H1 (cell line): ENCODE measurements at regions not wholly inside any gene's neighbourhood (a gene's known extent, or its start where the extent isn't known, plus 50 kb on each side); places are given as distances from the start of the nearest gene placed in this dataset.

Source experiments
- CTCF ChIA-PET: fragments of 300-600 bp; sonication (Branson Sonifier 250); formaldehyde crosslinking; loops from one replicate; lab custom pipeline; 2021; ENCODE audit not compliant: partially characterized antibody; lab: Charles Lee
- POLR2A ChIA-PET: fragments of 300-600 bp; sonication (Branson Sonifier 250); formaldehyde crosslinking; loops from one replicate; lab custom pipeline; 2021; ENCODE audit warnings: inconsistent platforms; ENCODE audit not compliant: partially characterized antibody; lab: Charles Lee
- DNase-seq, 2 experiments: peaks; one replicate each; pipeline versions ENCODE4 v3.0.0 to v3.0.0-alpha.2; 2010 to 2022; ENCODE audit warnings: low spot score in 2 of 2, low read depth in 1 of 2, mixed read lengths in 1 of 2
- FAIRE-seq: peaks from 2 replicates; lab custom pipeline; 2011; peaks lifted over from hg19 to GRCh38; lab: Jason Lieb, UNC
- H2AFZ ChIP-seq: 2 replicates; pipeline ENCODE4 v1.8.1; 2012; ENCODE audit warnings: low read length, inconsistent platforms
- H2AK5ac ChIP-seq: 2 replicates; pipeline ENCODE4 v1.6.1; 2013; ENCODE audit warnings: low read depth, low read length
- H2BK120ac ChIP-seq: replicated peaks from 2 replicates; pipeline ENCODE3; 2013; ENCODE audit warnings: low read depth, low read length, inconsistent platforms
- H2BK12ac ChIP-seq: 2 replicates; pipeline ENCODE4 v1.6.1; 2013; ENCODE audit warnings: low read depth, low read length
- H2BK15ac ChIP-seq: 2 replicates; pipeline ENCODE4 v1.6.1; 2013; ENCODE audit warnings: low read length
- H2BK20ac ChIP-seq: 2 replicates; pipeline ENCODE4 v1.6.1; 2013; ENCODE audit warnings: low read length
- H2BK5ac ChIP-seq: 2 replicates; pipeline ENCODE4 v1.6.1; 2013; ENCODE audit warnings: low read depth, low read length
- H3K14ac ChIP-seq: 2 replicates; pipeline ENCODE4 v1.6.1; 2013; ENCODE audit warnings: inconsistent platforms; ENCODE audit not compliant: insufficient read length
- H3K18ac ChIP-seq: 2 replicates; pipeline ENCODE4 v1.6.1; 2013; ENCODE audit warnings: low read length; ENCODE audit errors: extremely low read depth
- H3K23ac ChIP-seq: 2 replicates; pipeline ENCODE4 v1.6.1; 2013; ENCODE audit warnings: inconsistent platforms; ENCODE audit not compliant: insufficient read length
- H3K23me2 ChIP-seq: 2 replicates; pipeline ENCODE4 v1.6.1; 2013; ENCODE audit warnings: low read depth, low read length
- H3K27ac ChIP-seq: 2 replicates; pipeline ENCODE4 v1.6.1; 2011; ENCODE audit warnings: low read depth, low read length, inconsistent platforms
- H3K27me3 ChIP-seq, 4 experiments: replicated peaks in 1 of 4; 1 replicate in 1 of 4; 2 replicates in 3 of 4; pipeline versions ENCODE4 v1.6.1 to v1.8.1; 2011 to 2013; ENCODE audit warnings: low read length in 3 of 4, mild to moderate bottlenecking in 3 of 4, inconsistent platforms in 2 of 4, mixed read lengths in 2 of 4, moderate library complexity in 1 of 4; ENCODE audit not compliant: control insufficient read depth in 3 of 4, insufficient read depth in 3 of 4; ENCODE audit errors: extremely low read depth in 1 of 4
- H3K36me3 ChIP-seq, 4 experiments: 2 replicates each; pipeline versions ENCODE4 v1.6.1 to v1.8.1; 2011 to 2013; ENCODE audit warnings: mild to moderate bottlenecking in 4 of 4, low read length in 3 of 4, moderate library complexity in 2 of 4, control low read depth in 1 of 4, inconsistent platforms in 1 of 4; ENCODE audit not compliant: insufficient read depth in 4 of 4, control insufficient read depth in 2 of 4
- H3K4ac ChIP-seq: replicated peaks from 2 replicates; pipeline ENCODE3; 2013; ENCODE audit warnings: low read length, low read depth, mixed read lengths, inconsistent platforms; ENCODE audit not compliant: insufficient read length
- H3K4me1 ChIP-seq, 4 experiments: replicated peaks in 1 of 4; 1 replicate in 1 of 4; 2 replicates in 3 of 4; pipeline versions ENCODE4 v1.6.1 to v1.8.1; 2011 to 2013; ENCODE audit warnings: low read length in 3 of 4, inconsistent platforms in 2 of 4, mixed read lengths in 1 of 4; ENCODE audit not compliant: insufficient read depth in 4 of 4, control insufficient read depth in 3 of 4
- H3K4me2 ChIP-seq, 2 experiments: 2 replicates each; pipeline versions ENCODE4 v1.6.1 to v1.8.1; 2011 to 2013; ENCODE audit warnings: low read depth in 2 of 2, low read length in 2 of 2, control low read depth in 1 of 2, inconsistent platforms in 1 of 2, mild to moderate bottlenecking in 1 of 2; ENCODE audit not compliant: insufficient read depth in 1 of 2
- H3K4me3 ChIP-seq, 4 experiments: fragments of 200-600, 300-600 bp in 1 of 4; sonication (generic), shearing (Covaris generic), sonication (Bioruptor Twin) in 1 of 4; 2 replicates each; pipeline versions ENCODE4 v1.5.1 to v1.8.1; 2011 to 2016; ENCODE audit warnings: low read length in 4 of 4, low read depth in 3 of 4, control low read depth in 2 of 4, inconsistent platforms in 2 of 4, mild to moderate bottlenecking in 2 of 4, mixed read lengths in 1 of 4, moderate library complexity in 1 of 4; ENCODE audit not compliant: insufficient read depth in 2 of 4; ENCODE audit errors: extremely low read depth in 1 of 4
- H3K56ac ChIP-seq: replicated peaks from 2 replicates; pipeline ENCODE3; 2013; ENCODE audit warnings: low read depth, mild to moderate bottlenecking, mixed read lengths, low read length, inconsistent platforms; ENCODE audit not compliant: insufficient read length
- H3K79me1 ChIP-seq: 2 replicates; pipeline ENCODE4 v1.6.1; 2013; ENCODE audit warnings: low read depth, low read length, control low read depth
- H3K79me2 ChIP-seq, 2 experiments: 2 replicates each; pipeline versions ENCODE4 v1.6.1 to v1.8.1; 2012 to 2013; ENCODE audit warnings: low read length in 2 of 2, mild to moderate bottlenecking in 2 of 2, inconsistent platforms in 1 of 2; ENCODE audit not compliant: insufficient read depth in 2 of 2, control insufficient read depth in 1 of 2
- H3K9ac ChIP-seq, 4 experiments: replicated peaks in 1 of 4; 1 replicate in 1 of 4; 2 replicates in 3 of 4; pipeline versions ENCODE4 v1.6.1 to v1.8.1; 2011 to 2013; ENCODE audit warnings: low read depth in 3 of 4, low read length in 3 of 4, control low read depth in 2 of 4, mild to moderate bottlenecking in 2 of 4, moderate library complexity in 2 of 4, inconsistent platforms in 1 of 4; ENCODE audit errors: extremely low read depth in 1 of 4
- H3K9me3 ChIP-seq, 2 experiments: 2 replicates each; pipeline versions ENCODE4 v1.6.1 to v1.8.1; 2012 to 2013; ENCODE audit warnings: mild to moderate bottlenecking in 2 of 2, moderate library complexity in 2 of 2, control low read depth in 1 of 2, inconsistent platforms in 1 of 2, low read depth in 1 of 2, low read length in 1 of 2, mixed read lengths in 1 of 2; ENCODE audit not compliant: insufficient read depth in 2 of 2
- H4K20me1 ChIP-seq, 2 experiments: replicated peaks in 1 of 2; 2 replicates each; pipeline versions ENCODE3 to v1.8.1; 2011 to 2013; ENCODE audit warnings: inconsistent platforms in 2 of 2, low read length in 2 of 2, mild to moderate bottlenecking in 1 of 2; ENCODE audit not compliant: insufficient read depth in 2 of 2, control insufficient read depth in 1 of 2
- H4K5ac ChIP-seq: 2 replicates; pipeline ENCODE4 v1.6.1; 2013; ENCODE audit warnings: low read length, low read depth, mixed read lengths, inconsistent platforms; ENCODE audit not compliant: insufficient read length
- H4K8ac ChIP-seq: 2 replicates; pipeline ENCODE4 v1.8.0; 2013; ENCODE audit warnings: mild to moderate bottlenecking, moderate library complexity, low read length, inconsistent platforms; ENCODE audit not compliant: insufficient read depth; ENCODE audit errors: extremely low read depth
- H4K91ac ChIP-seq: replicated peaks from 2 replicates; pipeline ENCODE3; 2013; ENCODE audit warnings: low read length, mixed read lengths, inconsistent platforms; ENCODE audit not compliant: insufficient read length
- BACH1 ChIP-seq: IDR thresholded peaks from 2 replicates; pipeline ENCODE4 v1.6.1; 2012; ENCODE audit warnings: low read length, improper control_type of control experiment
- CEBPB ChIP-seq: IDR thresholded peaks from 2 replicates; pipeline ENCODE4 v1.6.1; 2012; ENCODE audit warnings: low read depth, low read length
- CTCF ChIP-seq, 3 experiments: IDR thresholded peaks; 1 replicate in 2 of 3; 2 replicates in 1 of 3; pipeline versions ENCODE4 v1.5.1 to v1.6.1; 2011; ENCODE audit warnings: low read length in 3 of 3, mild to moderate bottlenecking in 3 of 3, inconsistent platforms in 2 of 3, low read depth in 1 of 3, moderate library complexity in 1 of 3; ENCODE audit not compliant: insufficient read depth in 1 of 3; ENCODE audit errors: control extremely low read depth in 1 of 3
- JUN ChIP-seq: IDR thresholded peaks from 2 replicates; pipeline ENCODE4 v1.6.1; 2011; ENCODE audit warnings: low read depth, mild to moderate bottlenecking, improper control_type of control experiment, low read length
- MAX ChIP-seq: IDR thresholded peaks from 2 replicates; pipeline ENCODE4 v1.6.1; 2012; ENCODE audit warnings: inconsistent platforms
- NRF1 ChIP-seq: IDR thresholded peaks from 2 replicates; pipeline ENCODE4 v1.6.1; 2011; ENCODE audit warnings: mild to moderate bottlenecking, low read depth, low read length, improper control_type of control experiment
- POLR2AphosphoS5 ChIP-seq: IDR thresholded peaks from 2 replicates; pipeline ENCODE4 v1.6.1; 2011; ENCODE audit warnings: low read depth, low read length
- POU5F1 ChIP-seq: IDR thresholded peaks from 2 replicates; pipeline ENCODE4 v1.6.1; 2011; ENCODE audit warnings: low read depth, mild to moderate bottlenecking, low read length, moderate library complexity
- SAP30 ChIP-seq: fragments of 300-600 bp; sonication (generic); IDR thresholded peaks from 2 replicates; pipeline ENCODE4 v1.7.1; 2012; ENCODE audit warnings: low read length, moderate library complexity, mild to moderate bottlenecking, inconsistent platforms; ENCODE audit not compliant: insufficient read depth, insufficient replicate concordance
- SIX5 ChIP-seq: IDR thresholded peaks from 2 replicates; pipeline ENCODE4 v1.6.1; 2011; ENCODE audit warnings: mild to moderate bottlenecking, low read depth, low read length
- YY1 ChIP-seq: IDR thresholded peaks from 2 replicates; pipeline ENCODE4 v1.6.1; 2011; ENCODE audit warnings: low read depth, mild to moderate bottlenecking, low read length
- ZNF274 ChIP-seq: IDR thresholded peaks from 2 replicates; pipeline ENCODE4 v1.7.0; 2012; ENCODE audit warnings: low read length, borderline replicate concordance; ENCODE audit errors: extremely low read depth
- WGBS, 2 experiments: shearing (Covaris generic) in 1 of 2; methylation state at CpG; one replicate each; pipeline versions ENCODE4 v1.1.6 to v1.1.7; 2013 to 2015; ENCODE audit warnings: low lambda C conversion rate in 2 of 2, mixed read lengths in 2 of 2, inconsistent platforms in 1 of 2, low coverage in 1 of 2, missing lambda C conversion rate in 1 of 2; ENCODE audit not compliant: insufficient replicate concordance in 2 of 2, insufficient coverage in 1 of 2, insufficient read length in 1 of 2; ENCODE audit errors: extremely low coverage in 1 of 2, missing lambda C conversion rate in 1 of 2; 5-methylcytosine and 5-hydroxymethylcytosine counted together

GRCh38 chrX:18003876-18004275, 142.8 kb upstream of the RAI2 start:
- ChIA-PET POLR2A (no interaction called here), CTCF (no interaction called here)
- FAIRE-seq (no peak), DNase-seq (no peak)
- no peaks in the 10 kb centered on the region for H3K9me3 ChIP-seq
- no peak overlapping the region for H4K5ac ChIP-seq
- no peaks in the 10 kb centered on the region for H3K36me3 ChIP-seq
- H2AFZ ChIP-seq: no peak overlapping the region
- H3K4ac ChIP-seq: no peak overlapping the region
- H2BK120ac ChIP-seq: no peak overlapping the region
- H2AK5ac ChIP-seq: no peak overlapping the region
- no peak overlapping the region for H3K9ac ChIP-seq
- no peak overlapping the region for H2BK12ac ChIP-seq
- H3K79me1 ChIP-seq: no peaks in the 10 kb centered on the region
- H3K18ac ChIP-seq: no peak overlapping the region
- H3K27me3 ChIP-seq: no peaks in the 10 kb centered on the region
- no peaks in the 10 kb centered on the region for H4K20me1 ChIP-seq
- H3K27ac ChIP-seq: no peak overlapping the region
- no peak overlapping the region for H2BK5ac ChIP-seq
- H3K4me3 ChIP-seq: no peak overlapping the region
- no peak overlapping the region for H3K23ac ChIP-seq
- no peak overlapping the region for H3K14ac ChIP-seq
- no peak overlapping the region for H3K4me2 ChIP-seq
- H4K8ac ChIP-seq: no peak overlapping the region
- no peak overlapping the region for H2BK20ac ChIP-seq
- no peaks in the 10 kb centered on the region for H3K79me2 ChIP-seq
- 87% methylated on average over 5 of the region's 5 CpGs; no CpG with 5 or more reads in 1 of the 2 experiments for WGBS, 2 experiments
- no peak overlapping the region for H3K56ac ChIP-seq
- no peak overlapping the region for H2BK15ac ChIP-seq
- no peaks in the 10 kb centered on the region for H3K23me2 ChIP-seq
- no peak overlapping the region for H4K91ac ChIP-seq
- no peaks in the 10 kb centered on the region for H3K4me1 ChIP-seq
- no peak for TF ChIP-seq POU5F1
- TF ChIP-seq SAP30: no peak
- TF ChIP-seq ZNF274: no peak
- TF ChIP-seq POLR2AphosphoS5: no peak
- TF ChIP-seq SIX5: no peak
- TF ChIP-seq JUN: no peak
- no peak for TF ChIP-seq MAX
- TF ChIP-seq BACH1: no peak
- no peak for TF ChIP-seq CTCF (IDR thresholded peaks at IDR 0.05; ENCODE audit: control extremely low read depth in 1 of 3, insufficient read depth in 1 of 3, low read depth in 1 of 3, low read length in 3 of 3)
- TF ChIP-seq NRF1: no peak
- TF ChIP-seq CEBPB: no peak
- no peak for TF ChIP-seq YY1
